ENCODE measurements at regions not wholly inside any gene's neighbourhood (a gene's known extent, or its start where the extent isn't known, plus 50 kb on each side); places are given as distances from the start of the nearest gene placed in this dataset.

DNA sequence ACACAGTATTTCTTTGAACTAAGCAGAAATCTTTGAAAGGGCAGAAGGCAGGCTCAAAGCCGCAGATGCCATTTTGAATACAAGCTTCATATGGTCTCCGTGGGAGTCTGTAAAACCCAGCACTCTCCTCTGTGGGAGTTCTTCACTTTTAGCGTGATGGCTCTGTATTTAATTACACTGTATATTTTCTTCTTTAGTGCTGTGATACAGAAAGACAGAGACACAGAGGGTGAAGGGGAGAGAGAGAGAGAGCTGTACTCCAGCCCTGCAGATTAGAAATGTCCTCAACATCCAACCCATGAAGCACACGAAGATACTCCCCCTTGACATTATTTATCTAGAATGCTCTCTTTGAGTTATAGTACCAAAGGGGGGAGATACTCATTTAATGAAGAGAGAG is 752.6 kb upstream of the NR2F2 start:
- TF ChIP-seq, protein P1, sequence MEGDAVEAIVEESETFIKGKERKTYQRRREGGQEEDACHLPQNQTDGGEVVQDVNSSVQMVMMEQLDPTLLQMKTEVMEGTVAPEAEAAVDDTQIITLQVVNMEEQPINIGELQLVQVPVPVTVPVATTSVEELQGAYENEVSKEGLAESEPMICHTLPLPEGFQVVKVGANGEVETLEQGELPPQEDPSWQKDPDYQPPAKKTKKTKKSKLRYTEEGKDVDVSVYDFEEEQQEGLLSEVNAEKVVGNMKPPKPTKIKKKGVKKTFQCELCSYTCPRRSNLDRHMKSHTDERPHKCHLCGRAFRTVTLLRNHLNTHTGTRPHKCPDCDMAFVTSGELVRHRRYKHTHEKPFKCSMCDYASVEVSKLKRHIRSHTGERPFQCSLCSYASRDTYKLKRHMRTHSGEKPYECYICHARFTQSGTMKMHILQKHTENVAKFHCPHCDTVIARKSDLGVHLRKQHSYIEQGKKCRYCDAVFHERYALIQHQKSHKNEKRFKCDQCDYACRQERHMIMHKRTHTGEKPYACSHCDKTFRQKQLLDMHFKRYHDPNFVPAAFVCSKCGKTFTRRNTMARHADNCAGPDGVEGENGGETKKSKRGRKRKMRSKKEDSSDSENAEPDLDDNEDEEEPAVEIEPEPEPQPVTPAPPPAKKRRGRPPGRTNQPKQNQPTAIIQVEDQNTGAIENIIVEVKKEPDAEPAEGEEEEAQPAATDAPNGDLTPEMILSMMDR (IDR thresholded peaks at IDR 0.05; ENCODE audit: low read length) = no peak
- TF ChIP-seq EZH2 (IDR thresholded peaks at IDR 0.05; ENCODE audit: borderline replicate concordance, low read length) = no peak
